Lung (tissue), 11 donors: ENCODE measurements at regions not wholly inside any gene's neighbourhood (a gene's known extent, or its start where the extent isn't known, plus 50 kb on each side); places are given as distances from the start of the nearest gene placed in this dataset.

Experiments used
- ATAC-seq: fragments of 200-7000 bp; cut with Tn5 transposase; one replicate; pipeline ENCODE4 v1.9.1; 2020; ENCODE audit warnings: moderate number of reproducible peaks; ENCODE audit not compliant: insufficient read depth, low FRiP score
- DNase-seq, 3 donors: peaks; one replicate each; pipeline ENCODE4 v3.0.0-alpha.2; 2013 to 2017
- H3K27ac ChIP-seq, 2 donors: one replicate each; pipeline ENCODE4 v1.5.1; 2013; ENCODE audit warnings: mild to moderate bottlenecking in 2 of 2, moderate library complexity in 2 of 2, control low read depth in 1 of 2, inconsistent platforms in 1 of 2, low read depth in 1 of 2, low read length in 1 of 2
- H3K27me3 ChIP-seq, 3 donors: one replicate each; pipeline ENCODE4 v1.5.1; 2013; ENCODE audit warnings: low read length in 2 of 3; ENCODE audit not compliant: control insufficient read depth in 3 of 3, insufficient read depth in 3 of 3
- H3K36me3 ChIP-seq, 4 donors: one replicate each; pipeline ENCODE4 v1.5.1; 2013; ENCODE audit warnings: low read length in 4 of 4, mild to moderate bottlenecking in 1 of 4, moderate library complexity in 1 of 4; ENCODE audit not compliant: control insufficient read depth in 4 of 4, insufficient read depth in 4 of 4
- H3K4me1 ChIP-seq, 5 donors: one replicate each; pipeline ENCODE4 v1.5.1; 2013; ENCODE audit warnings: low read length in 5 of 5, mild to moderate bottlenecking in 2 of 5, moderate library complexity in 1 of 5; ENCODE audit not compliant: control insufficient read depth in 5 of 5, insufficient read depth in 5 of 5
- H3K4me3 ChIP-seq: one replicate; pipeline ENCODE4 v1.5.1; 2013; ENCODE audit warnings: mild to moderate bottlenecking, control low read depth, moderate library complexity
- H3K9ac ChIP-seq, 2 donors: one replicate each; pipeline ENCODE4 v1.5.1; 2013; ENCODE audit warnings: low read length in 2 of 2, control low read depth in 1 of 2; ENCODE audit not compliant: insufficient read depth in 1 of 2
- H3K9me3 ChIP-seq, 4 donors: one replicate each; pipeline ENCODE4 v1.5.1; 2013; ENCODE audit warnings: low read length in 3 of 4, mild to moderate bottlenecking in 1 of 4, moderate library complexity in 1 of 4; ENCODE audit not compliant: control insufficient read depth in 4 of 4, insufficient read depth in 3 of 4
- CTCF ChIP-seq: IDR thresholded peaks from 2 replicates; pipeline ENCODE4 v1.5.1; 2012; ENCODE audit warnings: mild to moderate bottlenecking; ENCODE audit errors: control extremely low read depth, extremely low read depth
- WGBS, 2 donors: extraction: QIAGEN DNeasy Blood & Tissue Kit; methylation state at CpG; one replicate each; pipeline ENCODE4 v1.1.7; 2013; 5-methylcytosine and 5-hydroxymethylcytosine counted together
- donor health status: control.
- donor health status: control.
- donor health status: Bipolar disorder and iron deficiency.
- donor health status: healthy.
- donor health status: DM: yes; HTN: yes; CAD: no.

DNA sequence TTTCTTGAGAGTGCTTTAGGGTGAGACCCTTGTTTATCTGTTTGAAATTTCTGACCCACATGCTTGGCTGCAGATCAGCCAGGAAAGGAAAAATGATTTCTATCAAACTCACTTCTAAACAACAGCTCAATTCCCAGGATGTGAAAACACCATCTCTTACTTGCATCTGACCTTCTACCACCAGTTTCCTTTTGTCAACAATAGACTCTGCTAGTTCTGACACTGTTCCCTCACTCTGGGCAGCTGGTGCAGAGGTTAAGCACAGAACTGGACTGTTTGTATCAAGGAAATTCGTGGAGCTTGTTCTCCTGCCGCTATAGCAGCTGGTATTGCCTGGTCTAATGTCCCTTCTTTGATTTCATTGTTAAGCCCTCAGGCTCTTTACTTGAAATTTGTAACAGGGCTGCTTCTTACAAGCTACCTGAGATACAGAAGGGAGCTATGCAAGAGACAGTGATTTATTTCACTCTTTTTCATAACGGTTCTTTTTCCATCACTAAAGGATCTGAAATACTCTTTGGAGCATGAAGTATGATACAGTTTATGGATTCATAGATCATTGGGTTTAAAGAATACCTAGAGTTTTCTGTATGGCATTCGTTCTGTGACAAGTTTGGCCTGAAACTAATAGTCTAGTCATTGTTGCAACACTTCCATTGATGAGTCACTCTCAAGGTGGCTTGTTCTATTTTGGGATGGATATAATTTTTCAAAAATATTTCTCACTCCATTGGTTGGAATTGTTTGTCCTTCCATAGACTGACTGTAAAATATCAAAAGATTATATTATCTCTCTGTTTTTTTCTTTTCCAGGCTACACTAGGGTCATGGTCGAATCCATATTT is 178.2 kb upstream of the ZC3H12C start:
- Histone ChIP-seq H3K27ac (no peak overlapping the region), H3K9me3 (peaks cover 0 to 3% (median 0%) of the 10 kb centered on the region in 4 donors), H3K4me3 (no peak overlapping the region), H3K36me3 (no peaks in the 10 kb centered on the region), H3K4me1 (peaks cover 0 to 2% (median 0%) of the 10 kb centered on the region in 5 donors), H3K27me3 (no peaks in the 10 kb centered on the region), H3K9ac (no peak overlapping the region)
- TF ChIP-seq CTCF: no peak
- DNase-seq (peak in 2 of 3 donors; percentile 4 to 24), ATAC-seq (no peak)
- WGBS, 2 donors: 41 to 48% methylated on average over 5 of the region's 5 CpGs

GRCh38 chr11:109926941-109927340 is 166.3 kb upstream of the ZC3H12C start:
- DNase-seq (no peak), ATAC-seq (no peak)
- no peak for TF ChIP-seq CTCF
- no peaks in the 10 kb centered on the region for H3K4me1 ChIP-seq
- no peaks in the 10 kb centered on the region for H3K9me3 ChIP-seq
- no peak overlapping the region for H3K27ac ChIP-seq
- whole genome bisulfite sequencing, 2 donors: 49 to 55% methylated on average over 3 of the region's 3 CpGs
- H3K36me3 ChIP-seq: no peaks in the 10 kb centered on the region
- H3K27me3 ChIP-seq: no peaks in the 10 kb centered on the region
- no peak overlapping the region for H3K4me3 ChIP-seq
- no peak overlapping the region for H3K9ac ChIP-seq

GRCh38 chr11:109929308-109929707 is 163.9 kb upstream of the ZC3H12C start:
- DNase-seq: no peak
- Histone ChIP-seq H3K4me1 (no peaks in the 10 kb centered on the region), H3K27ac (no peak overlapping the region), H3K9ac (no peak overlapping the region), H3K9me3 (no peaks in the 10 kb centered on the region), H3K27me3 (no peaks in the 10 kb centered on the region), H3K4me3 (no peak overlapping the region), H3K36me3 (no peaks in the 10 kb centered on the region)
- no peak for TF ChIP-seq CTCF
- 92% methylated on average over 3 of the region's 3 CpGs for WGBS, 2 donors
- ATAC-seq: no peak
